Hematopoietic multipotent progenitor cell (in vitro differentiated cells): ENCODE measurements at regions not wholly inside any gene's neighbourhood (a gene's known extent, or its start where the extent isn't known, plus 50 kb on each side); places are given as distances from the start of the nearest gene placed in this dataset.
"Not testable (repeated sequence)": the region's sequence is repeated elsewhere in the genome, so short reads cannot be mapped to it uniquely, and the experiment has no call there.

ENCODE experiments used
- DNase-seq, 3 donors: peaks; one replicate each; pipeline ENCODE4 v3.0.0-alpha.2; 2011 to 2015; ENCODE audit warnings: low read depth in 2 of 3, low spot score in 2 of 3

- DNase-seq = no peak
Observed at GRCh38 chrX:34406580-34406979, 250.5 kb downstream of the TMEM47 start.

DNA sequence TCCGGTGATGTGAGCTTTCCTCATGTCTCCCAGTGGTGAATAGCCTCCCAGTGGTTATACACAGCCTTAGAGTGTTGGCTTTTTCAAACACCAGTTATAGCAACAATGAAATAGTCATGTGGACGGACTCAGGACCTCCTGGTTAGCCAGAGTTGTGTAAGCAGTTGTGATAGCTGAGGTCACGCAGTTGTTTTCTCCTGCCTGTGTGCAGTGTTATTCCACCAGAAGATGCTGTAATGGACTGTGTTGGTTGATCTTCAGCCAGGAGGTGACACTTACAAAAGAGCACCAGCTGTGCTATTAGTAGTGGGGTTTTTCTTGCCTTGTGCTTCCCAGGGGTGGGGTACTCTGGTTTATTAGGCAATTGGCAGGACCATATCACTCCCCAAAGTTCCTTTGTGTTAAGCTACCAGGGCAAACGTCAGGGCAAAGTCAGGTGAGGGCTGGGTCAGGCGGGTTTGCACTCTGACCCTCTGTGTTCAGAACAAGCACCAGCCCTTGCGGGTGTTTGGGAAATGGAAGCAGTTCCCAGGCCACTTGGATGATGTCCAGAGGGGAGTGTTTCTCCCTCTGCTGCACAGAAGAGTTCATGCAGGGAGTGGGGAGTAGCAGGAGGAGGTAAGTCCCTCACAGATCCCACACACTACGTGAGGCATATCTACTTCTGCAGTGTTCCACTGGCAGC, 252.6 kb downstream of the TMEM47 start:
- DNase-seq = no peak

GRCh38 chrX:34401411-34401810, 255.7 kb downstream of the TMEM47 start:
- no peak for DNase-seq

GRCh38 chrX:34382416-34382815, 250.3 kb upstream of the FAM47A start:
- DNase-seq = no peak

DNA sequence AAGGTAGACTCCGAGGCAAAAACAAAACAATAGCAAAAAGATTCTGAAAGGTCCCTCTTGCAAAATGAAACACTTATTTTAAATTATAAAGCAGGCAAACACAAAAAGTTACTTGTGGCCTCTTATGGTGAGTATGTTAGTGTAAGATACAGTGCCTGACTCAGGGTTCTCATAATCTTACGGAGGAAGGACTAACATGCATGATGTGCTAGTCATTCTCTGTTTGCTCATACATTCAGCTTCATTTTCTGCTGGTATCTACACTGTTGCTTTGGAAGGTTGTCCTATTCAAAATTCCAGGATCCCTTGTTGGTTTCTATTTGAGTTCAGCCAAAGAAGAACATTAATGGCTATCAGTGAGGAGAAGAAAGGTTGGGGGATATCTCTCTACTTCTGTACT, 249.1 kb upstream of the FAM47A start:
- no peak for DNase-seq

DNA sequence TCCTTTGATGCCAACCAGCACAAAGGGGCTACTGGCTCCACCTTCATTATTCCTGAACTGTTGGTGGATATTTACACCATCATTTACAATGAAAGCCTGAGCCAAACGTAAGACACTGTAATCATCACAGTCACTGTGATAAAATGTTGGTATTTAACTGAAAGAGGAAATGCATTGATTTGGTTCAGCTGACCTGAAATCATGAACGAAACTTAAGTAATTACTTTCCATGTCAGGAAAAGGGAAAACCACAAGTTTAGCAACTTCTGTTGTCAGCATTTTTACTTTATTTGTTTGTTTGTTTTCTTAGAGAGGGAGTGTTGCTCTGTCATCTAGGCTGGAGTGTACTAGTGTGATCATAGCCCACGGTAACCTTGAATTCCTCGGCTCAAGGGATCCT, 247.8 kb upstream of the FAM47A start:
- no peak for DNase-seq

- DNase-seq = no peak
Observed at GRCh38 chrX:34377645-34378044, 245.5 kb upstream of the FAM47A start.

DNA sequence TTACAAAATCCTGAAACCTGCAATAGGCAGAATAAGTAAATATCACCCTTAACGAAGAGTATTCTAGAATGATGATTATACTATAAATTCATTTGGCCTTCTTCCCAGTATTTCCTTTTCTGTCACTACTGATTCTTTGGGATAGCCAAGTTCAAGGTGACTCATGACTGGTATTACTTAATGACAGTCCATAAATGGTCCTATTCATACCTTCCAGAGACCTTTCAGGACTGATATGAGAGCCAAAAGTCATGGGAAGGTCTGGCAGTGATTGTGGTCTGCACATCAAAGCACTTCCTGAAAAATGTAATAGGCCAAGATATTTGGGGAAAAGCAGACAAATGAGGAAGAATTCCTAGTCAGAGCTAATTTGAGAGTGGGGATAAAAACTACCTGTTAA, 239.6 kb upstream of the FAM47A start:
- DNase-seq = no peak

DNA sequence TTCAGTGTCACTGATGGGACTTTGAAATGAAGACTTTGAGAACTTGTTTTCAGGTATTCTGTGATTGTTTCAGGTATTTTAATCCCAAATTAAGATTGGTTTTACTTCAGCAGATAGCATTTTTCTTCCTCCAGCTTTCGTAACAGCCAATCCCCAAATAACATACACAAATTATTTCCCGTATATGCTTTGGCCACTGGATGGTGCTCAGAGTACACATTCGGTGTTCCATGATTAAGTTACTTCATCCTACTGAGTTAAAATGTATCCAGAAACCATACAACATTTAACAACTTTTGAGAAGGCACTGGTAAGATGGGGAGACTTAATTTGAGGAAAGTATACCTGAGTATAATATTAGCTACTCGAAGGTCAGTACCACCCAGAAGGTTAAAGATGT, 233.4 kb upstream of the FAM47A start:
- DNase-seq = no peak

GRCh38 chrX:34350561-34351335, 218.6 kb upstream of the FAM47A start:
- DNase-seq = no peak

GRCh38 chrX:34343001-34343400, 210.9 kb upstream of the FAM47A start:
- DNase-seq = no peak

- no peak for DNase-seq
Observed at GRCh38 chrX:34341814-34342213, 209.7 kb upstream of the FAM47A start.

- no peak for DNase-seq
Observed at GRCh38 chrX:34341258-34341657, 209.1 kb upstream of the FAM47A start.

GRCh38 chrX:34338046-34338445, 205.9 kb upstream of the FAM47A start:
- DNase-seq = no peak

DNA sequence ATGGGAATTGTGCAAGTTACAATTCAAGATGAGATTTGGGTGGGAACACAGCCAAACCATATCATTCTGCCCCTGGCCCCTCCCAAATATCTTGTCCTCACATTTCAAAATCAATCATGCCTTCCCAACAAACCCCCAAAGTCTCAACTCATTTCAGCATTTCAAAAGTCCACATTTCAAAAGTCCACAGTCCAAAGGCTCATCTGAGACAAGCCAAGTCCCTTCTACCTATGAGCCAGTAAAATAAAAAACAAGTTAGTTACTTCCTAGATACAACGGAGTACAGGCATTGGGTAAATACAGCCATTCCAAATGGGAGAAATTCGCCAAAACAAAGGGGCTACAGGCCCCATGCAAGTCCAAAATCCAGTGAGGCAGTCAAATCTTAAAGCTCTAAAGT, 203.3 kb upstream of the FAM47A start:
- not testable (repeated sequence) for DNase-seq

DNA sequence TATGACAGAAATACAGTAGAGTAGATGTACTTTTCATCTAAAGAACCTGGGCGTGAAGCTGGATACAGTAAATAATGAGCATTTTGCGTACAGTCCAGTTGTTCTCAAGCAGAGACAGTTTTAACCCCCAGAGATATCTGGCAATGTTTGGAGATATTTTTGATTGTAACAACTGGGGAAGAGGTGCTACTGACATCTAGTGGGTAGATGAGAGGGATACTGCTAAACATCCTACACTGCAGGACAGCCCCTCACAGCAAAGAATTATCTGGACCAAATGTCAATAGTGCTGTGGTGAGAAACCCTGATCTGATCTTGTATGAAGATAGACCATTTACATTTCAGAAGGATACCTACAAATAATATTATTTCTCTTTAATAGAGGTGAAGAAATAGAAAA, 200.2 kb upstream of the FAM47A start:
- DNase-seq = no peak

DNA sequence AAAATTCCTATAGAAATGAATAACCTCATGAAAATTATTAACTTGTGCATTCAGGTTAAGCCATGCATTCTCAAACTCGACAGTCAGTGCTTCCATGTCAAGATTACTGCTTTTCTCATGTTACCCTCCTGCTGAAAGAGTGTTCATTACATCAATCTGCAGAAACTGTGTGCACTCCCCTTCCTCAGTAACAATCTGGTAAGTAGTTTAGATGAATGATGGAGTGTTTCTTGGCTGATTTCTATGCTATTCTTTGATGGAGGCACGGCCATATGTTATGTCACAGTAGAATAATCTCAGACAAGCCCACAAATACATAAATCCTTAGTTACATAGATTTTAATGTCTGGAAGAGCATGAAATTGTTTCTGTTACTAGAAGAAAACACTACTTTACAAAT, 193.3 kb upstream of the FAM47A start:
- no peak for DNase-seq

- not testable (repeated sequence) for DNase-seq
Observed at GRCh38 chrX:34320424-34320823, 188.3 kb upstream of the FAM47A start.

DNA sequence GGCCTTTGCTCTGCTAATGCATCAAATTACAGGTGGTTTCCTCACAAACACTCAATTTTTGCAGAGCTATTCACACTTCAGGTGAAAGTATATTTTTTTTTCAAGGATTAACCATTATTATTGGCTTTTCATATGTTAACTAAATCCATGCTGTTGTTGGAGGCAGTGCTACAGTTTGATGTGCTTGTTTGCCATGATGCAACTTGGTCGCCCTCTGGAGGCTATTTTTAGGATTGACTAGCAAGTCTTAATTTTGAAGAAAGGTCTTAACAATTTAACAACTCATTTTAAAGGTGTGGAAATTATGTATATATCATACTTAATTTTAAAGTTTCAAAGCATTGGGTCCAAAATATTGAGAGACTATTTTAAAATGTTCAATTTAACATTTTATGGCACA, 168.8 kb upstream of the FAM47A start:
- peak in 2 of 3 donors; percentile 1 to 23 for DNase-seq

- no peak for DNase-seq
Observed at GRCh38 chrX:34299451-34299967, 167.4 kb upstream of the FAM47A start.

DNA sequence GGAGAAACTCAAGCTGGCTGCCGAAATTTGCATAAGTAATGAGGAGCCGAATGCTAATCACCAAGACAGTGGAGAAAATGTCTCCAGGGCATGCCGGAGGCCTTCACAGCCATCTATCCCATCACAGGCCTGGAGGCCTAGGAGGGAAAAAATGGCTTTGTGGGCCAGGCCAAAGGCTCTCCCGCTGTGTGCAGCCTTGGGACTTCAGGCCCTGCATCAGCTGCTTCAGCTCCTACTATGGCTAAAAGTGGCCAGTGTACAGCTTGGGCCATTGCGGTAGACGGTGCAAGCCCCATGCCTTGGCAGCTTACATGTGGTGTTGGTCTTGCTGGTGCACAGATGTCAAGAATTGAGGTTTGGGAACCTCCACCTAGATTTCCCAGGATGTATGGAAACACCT, 162.6 kb upstream of the FAM47A start:
- no peak for DNase-seq

GRCh38 chrX:34288782-34289181, 156.7 kb upstream of the FAM47A start:
- no peak for DNase-seq
